WTC11 (cell line): ENCODE measurements at regions not wholly inside any gene's neighbourhood (a gene's known extent, or its start where the extent isn't known, plus 50 kb on each side); places are given as distances from the start of the nearest gene placed in this dataset.

ENCODE experiments used
- ATAC-seq: fragments of 200-7000 bp; cut with Tn5 transposase; 2 replicates; pipeline ENCODE4 v1.10.0; 2021; ENCODE audit warnings: mild to moderate bottlenecking, moderate library complexity
- CTCF ChIA-PET: fragments of 300-600 bp; sonication (Branson Sonifier 250); formaldehyde crosslinking; loops from one replicate; lab custom pipeline; 2021; ENCODE audit warnings: antibody characterized with exemption; lab: Charles Lee
- POLR2A ChIA-PET: fragments of 350-600 bp; sonication (Branson Sonifier 250); formaldehyde crosslinking; loops from one replicate; lab custom pipeline; 2021; ENCODE audit warnings: antibody characterized with exemption; lab: Charles Lee
- DNase-seq: peaks from one replicate; pipeline ENCODE4 v3.0.0; 2021; ENCODE audit warnings: low spot score
- H3K27ac Mint-ChIP-seq: 2 replicates; pipeline ENCODE4 v1.8.0; 2021; ENCODE audit warnings: mixed read lengths
- H3K27me3 Mint-ChIP-seq: 2 replicates; pipeline ENCODE4 v1.8.0; 2021; ENCODE audit warnings: low read depth, mild to moderate bottlenecking, moderate library complexity, mixed read lengths
- H3K36me3 Mint-ChIP-seq: 2 replicates; pipeline ENCODE4 v1.8.0; 2021; ENCODE audit warnings: mixed read lengths
- H3K4me1 Mint-ChIP-seq: 2 replicates; pipeline ENCODE4 v1.8.0; 2022; ENCODE audit warnings: mixed read lengths
- H3K4me3 Mint-ChIP-seq: 2 replicates; pipeline ENCODE4 v1.8.0; 2021; ENCODE audit warnings: mild to moderate bottlenecking, moderate library complexity, mixed read lengths
- H3K9me3 Mint-ChIP-seq: 2 replicates; pipeline ENCODE4 v1.8.0; 2021; ENCODE audit warnings: mixed read lengths
- AR ChIP-seq: fragments of 250-450 bp; sonication (Bioruptor Pico); IDR thresholded peaks from 2 replicates; pipeline ENCODE4 v1.9.0; 2021; ENCODE audit warnings: mild to moderate bottlenecking
- ATF2 ChIP-seq: sonication (generic); formaldehyde crosslinking; IDR thresholded peaks from 2 replicates; pipeline ENCODE4 v1.8.1; 2022; ENCODE audit warnings: low read depth, missing genetic modification reagents, borderline replicate concordance
- ETV6 ChIP-seq: sonication (generic); formaldehyde crosslinking; IDR thresholded peaks from 2 replicates; pipeline ENCODE4 v1.8.1; 2022; ENCODE audit warnings: mild to moderate bottlenecking, missing genetic modification reagents
- FOXJ3 ChIP-seq: sonication (generic); formaldehyde crosslinking; IDR thresholded peaks from 2 replicates; pipeline ENCODE4 v1.9.0; 2021; ENCODE audit warnings: missing genetic modification reagents, mild to moderate bottlenecking, borderline replicate concordance
- KAT7 ChIP-seq: sonication (generic); formaldehyde crosslinking; IDR thresholded peaks from 2 replicates; pipeline ENCODE4 v1.8.1; 2023; ENCODE audit warnings: missing genetic modification reagents, mild to moderate bottlenecking, borderline replicate concordance
- MAX ChIP-seq: sonication (generic); formaldehyde crosslinking; IDR thresholded peaks from 2 replicates; pipeline ENCODE4 v1.8.0; 2022; ENCODE audit warnings: mild to moderate bottlenecking, missing genetic modification reagents
- NFE2L1 ChIP-seq: sonication (generic); formaldehyde crosslinking; IDR thresholded peaks from 2 replicates; pipeline ENCODE4 v1.8.1; 2023; ENCODE audit warnings: missing genetic modification reagents
- NFYB ChIP-seq: sonication (generic); formaldehyde crosslinking; conservative IDR thresholded peaks from 2 replicates; pipeline ENCODE4 v1.8.0; 2022; ENCODE audit warnings: low read depth, missing genetic modification reagents
- PRDM15 ChIP-seq: sonication (generic); formaldehyde crosslinking; IDR thresholded peaks from 2 replicates; pipeline ENCODE4 v1.8.0; 2022; ENCODE audit warnings: missing genetic modification reagents
- PREB ChIP-seq: sonication (generic); formaldehyde crosslinking; IDR thresholded peaks from 2 replicates; pipeline ENCODE4 v1.8.1; 2022; ENCODE audit warnings: mild to moderate bottlenecking, missing genetic modification reagents, moderate library complexity, borderline replicate concordance
- RELA ChIP-seq: sonication (generic); formaldehyde crosslinking; IDR thresholded peaks from 2 replicates; pipeline ENCODE4 v1.8.1; 2022; ENCODE audit warnings: missing genetic modification reagents, mild to moderate bottlenecking, borderline replicate concordance
- RORB ChIP-seq: fragments of 250-450 bp; sonication (Bioruptor Pico); IDR thresholded peaks from 2 replicates; pipeline ENCODE4 v1.9.0; 2021; ENCODE audit warnings: mild to moderate bottlenecking
- SOX15 ChIP-seq: fragments of 250-450 bp; sonication (Bioruptor Pico); IDR thresholded peaks from 2 replicates; pipeline ENCODE4 v1.9.0; 2021; ENCODE audit warnings: mild to moderate bottlenecking
- SP1 ChIP-seq: sonication (generic); formaldehyde crosslinking; conservative IDR thresholded peaks from 2 replicates; pipeline ENCODE4 v1.8.1; 2022; ENCODE audit warnings: missing genetic modification reagents
- TCF7 ChIP-seq: sonication (generic); formaldehyde crosslinking; IDR thresholded peaks from 2 replicates; pipeline ENCODE4 v1.8.0; 2022; ENCODE audit warnings: mild to moderate bottlenecking, low read depth, missing genetic modification reagents, moderate library complexity
- ZNF317 ChIP-seq: sonication (generic); formaldehyde crosslinking; IDR thresholded peaks from 2 replicates; pipeline ENCODE4 v1.8.1; 2023; ENCODE audit warnings: low read depth, mild to moderate bottlenecking, moderate library complexity, missing genetic modification reagents, borderline replicate concordance
- ZNF416 ChIP-seq: fragments of 250-450 bp; sonication (Bioruptor Pico); IDR thresholded peaks from 2 replicates; pipeline ENCODE4 v1.9.0; 2021; ENCODE audit warnings: mild to moderate bottlenecking, inconsistent platforms
- ZNF671 ChIP-seq: fragments of 250-450 bp; sonication (Bioruptor Pico); IDR thresholded peaks from 2 replicates; pipeline ENCODE4 v1.8.0; 2021; ENCODE audit warnings: mild to moderate bottlenecking
- ZSCAN18 ChIP-seq: fragments of 250-450 bp; sonication (Bioruptor Pico); IDR thresholded peaks from 2 replicates; pipeline ENCODE4 v2.1.2; 2022; ENCODE audit warnings: mild to moderate bottlenecking, moderate library complexity

GRCh38 chr4:106594291-106594952, 225.8 kb upstream of the GIMD1 start (continued):
- TF ChIP-seq NFE2L1: no peak

- Mint-ChIP-seq H3K4me3 (no peak overlapping the region), H3K27me3 (no peaks in the 10 kb centered on the region), H3K27ac (no peak overlapping the region), H3K9me3 (no peaks in the 10 kb centered on the region), H3K4me1 (peaks cover 15% of the 10 kb centered on the region), H3K36me3 (no peaks in the 10 kb centered on the region)
- TF ChIP-seq TCF7 (no peak), PREB (no peak), ETV6 (no peak), ZSCAN18 (CRISPR knock-in tag) (no peak), NFYB (CRISPR knock-in tag) (no peak), ATF2 (CRISPR knock-in tag) (no peak), RELA (CRISPR knock-in tag) (no peak), SP1 (CRISPR knock-in tag) (no peak), PRDM15 (no peak)
- CTCF ChIA-PET: no interaction called here
- POLR2A ChIA-PET: no interaction called here
- ATAC-seq (no peak), DNase-seq (no peak)
Measured at GRCh38 chr4:106588891-106589290, 220.3 kb upstream of the GIMD1 start.

- POLR2A ChIA-PET: no interaction called here
- TF ChIP-seq MAX (CRISPR knock-in tag) (no peak), RORB (CRISPR knock-in tag) (no peak), KAT7 (no peak), FOXJ3 (CRISPR knock-in tag) (no peak), AR (CRISPR knock-in tag) (no peak), ZNF671 (CRISPR knock-in tag) (no peak), SOX15 (CRISPR knock-in tag) (no peak), ZNF317 (no peak), ZNF416 (CRISPR knock-in tag) (no peak)
- H3K27me3 Mint-ChIP-seq: no peaks in the 10 kb centered on the region
- peaks cover 28% of the 10 kb centered on the region for H3K4me1 Mint-ChIP-seq
- H3K9me3 Mint-ChIP-seq: peaks cover 8% of the 10 kb centered on the region
- H3K36me3 Mint-ChIP-seq: no peaks in the 10 kb centered on the region
- no peak overlapping the region for H3K4me3 Mint-ChIP-seq
- no peak for DNase-seq
- no peak for ATAC-seq
- H3K27ac Mint-ChIP-seq: no peak overlapping the region
- CTCF ChIA-PET: no interaction called here
Measured at GRCh38 chr4:106587558-106587957, 219.0 kb upstream of the GIMD1 start.
